Caki2 (cell line): ENCODE measurements at regions not wholly inside any gene's neighbourhood (a gene's known extent, or its start where the extent isn't known, plus 50 kb on each side); places are given as distances from the start of the nearest gene placed in this dataset.
"Not testable (repeated sequence)": the region's sequence is repeated elsewhere in the genome, so short reads cannot be mapped to it uniquely, and the experiment has no call there.

Experiments used
- DNase-seq: peaks from one replicate; pipeline ENCODE4 v3.0.0-alpha.2; 2015; ENCODE audit warnings: low read depth
- in situ Hi-C: cut with HindIII; loops from 2 replicates; pipeline ENCODE4 v1.10.0; 2016; ENCODE audit warnings: low sequenced_read_pairs, low pct_unique_long_range_greater_than_20kb, mixed read lengths

DNA sequence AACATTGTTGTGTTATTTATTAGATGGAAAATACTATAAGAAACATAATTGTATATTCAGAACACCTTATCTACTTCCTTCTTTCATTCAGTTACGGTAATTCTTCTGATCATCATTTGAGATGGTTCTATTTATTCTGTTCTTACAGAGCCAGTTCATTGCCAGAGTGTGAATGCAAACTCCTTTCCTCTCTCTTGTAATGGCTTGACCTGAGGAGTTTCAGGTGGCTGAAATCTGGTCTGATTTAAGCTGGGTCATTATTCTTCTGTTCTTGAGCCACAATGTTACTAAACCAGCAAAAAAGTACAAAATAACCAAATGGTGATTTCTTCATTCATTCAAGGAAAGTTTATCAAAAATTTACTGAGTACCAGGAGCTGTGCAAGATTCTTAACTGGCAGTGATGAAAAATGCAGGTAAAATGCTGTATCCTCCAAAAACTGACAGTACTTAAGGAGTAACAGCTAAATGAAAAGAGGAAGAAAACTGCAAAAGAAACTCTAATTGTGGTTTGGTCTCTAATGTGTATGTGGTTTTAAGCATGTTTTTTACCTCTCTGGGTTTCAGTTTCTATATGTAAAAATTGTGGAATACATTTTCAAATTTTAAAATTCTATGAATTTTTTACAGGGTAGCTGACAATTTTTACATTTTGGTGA lies 182.4 kb upstream of the UFM1 start:
- no peak for DNase-seq
- in situ Hi-C loops, result no loop called here

DNA sequence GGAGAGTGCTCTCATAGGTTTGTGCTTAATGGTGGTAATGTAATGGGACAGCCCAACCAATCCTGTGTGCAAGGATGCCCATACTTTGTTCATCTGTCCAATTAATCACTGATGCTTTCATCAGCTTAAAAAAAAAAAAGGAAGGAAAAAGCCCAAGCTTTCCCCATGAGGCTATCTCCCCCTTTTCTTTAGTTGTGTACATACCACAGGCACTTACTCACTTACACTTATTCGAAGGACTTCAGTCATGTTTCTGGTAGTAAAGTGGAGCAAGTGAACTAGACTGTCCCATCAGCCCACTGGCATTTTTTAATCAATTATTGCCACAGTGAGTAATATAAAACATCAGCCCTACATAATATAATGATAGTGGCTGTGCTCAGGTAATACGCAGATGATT lies 183.5 kb upstream of the UFM1 start:
- in situ Hi-C loops, result no loop called here
- no peak for DNase-seq

DNA sequence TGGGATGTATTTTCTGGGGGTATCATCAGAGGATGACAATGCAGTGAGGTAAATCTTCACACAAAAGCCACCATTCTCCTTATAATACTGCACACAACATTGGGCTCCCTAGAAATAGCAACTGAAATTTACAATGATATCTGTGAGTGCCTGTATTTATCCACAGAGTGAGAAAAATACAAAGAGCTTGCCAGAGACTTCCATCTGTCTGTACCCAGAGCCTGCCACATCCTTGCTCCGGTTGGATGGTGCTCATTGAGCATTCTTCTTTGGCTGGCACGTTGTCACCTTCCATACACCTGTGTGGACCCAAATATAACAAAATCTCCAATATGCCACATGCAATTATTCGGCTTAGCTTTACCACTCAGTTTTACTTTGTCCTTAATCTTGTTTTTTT lies 189.5 kb upstream of the UFM1 start:
- no peak for DNase-seq

DNA sequence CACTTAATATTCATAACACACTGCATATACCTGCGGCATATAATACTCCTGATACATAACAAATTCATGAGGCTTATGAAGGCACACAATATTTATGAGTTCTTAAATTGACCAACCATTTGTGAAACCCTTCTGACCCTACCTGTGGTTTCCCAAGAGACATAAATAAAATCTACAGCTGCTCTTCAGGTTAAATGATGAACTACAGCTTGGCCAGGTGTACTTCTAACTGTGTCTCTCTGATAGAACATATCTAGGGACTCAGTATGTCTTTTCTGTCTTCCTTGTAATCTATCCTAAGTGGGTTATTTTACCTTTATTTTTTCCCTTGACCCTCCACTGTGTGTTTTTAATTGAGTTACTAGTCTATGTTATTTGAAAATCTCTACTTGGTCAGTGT lies 189.9 kb upstream of the UFM1 start:
- in situ Hi-C loops, result no loop called here
- no peak for DNase-seq

More for the DNA sequence above, 189.5 kb upstream of the UFM1 start:
- in situ Hi-C loops, result no loop called here

DNA sequence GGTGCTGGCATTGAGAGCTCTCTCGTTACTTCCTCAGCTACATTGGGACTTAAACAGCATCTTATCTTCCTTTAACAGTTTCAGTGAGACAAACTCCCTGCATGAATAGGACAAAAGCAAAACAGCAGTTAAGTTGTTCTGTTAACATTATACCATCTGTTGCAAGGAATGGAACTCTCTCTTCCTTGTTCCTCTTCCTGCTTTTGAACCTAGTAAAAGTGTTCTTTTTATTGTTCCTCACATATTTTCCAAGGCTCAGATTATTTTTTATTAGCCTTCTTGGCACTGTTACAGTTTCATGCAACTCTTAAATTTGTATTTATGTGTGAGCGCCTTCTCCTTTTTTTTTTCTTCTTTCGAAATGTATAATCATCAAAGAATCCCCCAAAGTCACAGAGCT lies 202.6 kb upstream of the UFM1 start:
- in situ Hi-C loops, result no loop called here
- no peak for DNase-seq

DNA sequence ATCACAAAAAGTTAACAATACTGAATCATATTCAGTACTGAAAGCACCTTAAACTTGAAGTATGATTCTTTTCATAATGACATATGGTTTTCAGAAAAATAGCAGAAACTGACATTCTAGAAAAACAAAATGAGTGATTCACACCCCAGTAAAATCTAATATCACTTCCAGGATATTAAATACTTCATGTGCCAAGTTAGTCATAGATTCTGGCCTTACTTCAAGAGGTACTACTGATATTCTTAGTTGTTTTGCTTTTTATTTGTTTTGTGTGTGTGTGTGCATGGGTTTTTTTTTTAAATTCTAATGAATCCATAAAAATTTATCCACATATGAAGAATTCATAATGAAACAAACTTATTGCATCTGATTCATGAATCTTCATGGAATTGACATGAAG lies 207.9 kb upstream of the UFM1 start:
- in situ Hi-C loops, result no loop called here
- no peak for DNase-seq

DNA sequence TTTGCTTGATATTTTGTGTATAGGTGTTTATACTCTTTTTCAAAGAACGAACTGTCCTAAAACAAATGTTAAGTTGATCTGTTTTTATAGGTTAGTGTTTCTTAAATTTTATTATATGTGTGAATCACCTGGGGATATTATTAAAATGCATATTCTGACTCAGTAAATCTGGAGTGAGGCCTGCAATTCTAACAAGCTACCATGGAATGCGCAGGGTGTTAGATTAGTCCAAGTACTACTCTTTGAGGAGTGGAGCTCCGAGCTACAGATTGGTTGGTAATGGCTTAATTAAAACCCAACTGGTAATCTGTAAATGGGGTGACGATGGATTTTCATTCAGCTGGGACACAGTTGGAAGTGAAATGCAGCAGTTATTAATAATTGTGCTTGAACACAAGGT lies 214.1 kb upstream of the UFM1 start:
- no peak for DNase-seq

DNA sequence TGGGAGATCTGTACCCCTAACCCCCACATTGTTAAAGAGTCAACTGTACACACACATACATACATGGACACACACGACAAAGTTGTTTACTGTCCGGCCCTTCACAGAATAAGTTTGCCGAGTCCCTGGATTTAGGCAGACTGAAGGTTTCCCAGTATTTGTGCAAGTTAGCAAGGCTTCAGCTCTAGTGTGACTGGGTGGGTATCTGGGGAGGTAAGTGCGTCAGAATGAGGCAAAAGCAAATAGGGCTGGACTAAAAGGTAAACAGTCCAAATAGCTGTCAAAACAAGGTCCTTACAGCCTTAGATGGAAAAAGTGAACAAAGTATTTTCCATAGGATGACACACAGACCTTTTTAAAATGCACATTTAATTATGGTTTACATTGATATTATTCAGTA lies 228.4 kb upstream of the UFM1 start:
- in situ Hi-C loops, result no loop called here
- no peak for DNase-seq

More for the DNA sequence above, 214.1 kb upstream of the UFM1 start:
- in situ Hi-C loops, result no loop called here

DNA sequence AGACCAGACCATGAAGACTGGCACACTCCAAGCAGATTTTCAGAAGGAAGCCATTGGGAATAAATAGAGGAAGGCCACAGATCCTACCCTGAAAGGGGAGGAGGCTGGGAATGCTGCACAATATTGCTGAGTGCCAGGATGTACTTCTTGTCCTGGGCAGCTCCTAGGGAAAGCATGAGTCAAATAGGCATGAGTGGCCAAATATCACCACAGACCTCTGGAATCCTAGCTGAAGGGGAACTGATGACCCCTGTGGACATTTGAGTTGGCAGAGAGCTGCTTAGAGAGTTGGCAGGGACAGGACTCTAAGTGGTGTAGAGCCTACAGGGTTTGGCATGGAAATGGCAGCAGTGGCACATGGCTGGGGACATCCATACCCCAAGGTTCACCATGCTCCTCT lies 234.3 kb upstream of the TRPC4 start:
- DNase-seq, result no peak
- in situ Hi-C loops, result no loop called here

DNA sequence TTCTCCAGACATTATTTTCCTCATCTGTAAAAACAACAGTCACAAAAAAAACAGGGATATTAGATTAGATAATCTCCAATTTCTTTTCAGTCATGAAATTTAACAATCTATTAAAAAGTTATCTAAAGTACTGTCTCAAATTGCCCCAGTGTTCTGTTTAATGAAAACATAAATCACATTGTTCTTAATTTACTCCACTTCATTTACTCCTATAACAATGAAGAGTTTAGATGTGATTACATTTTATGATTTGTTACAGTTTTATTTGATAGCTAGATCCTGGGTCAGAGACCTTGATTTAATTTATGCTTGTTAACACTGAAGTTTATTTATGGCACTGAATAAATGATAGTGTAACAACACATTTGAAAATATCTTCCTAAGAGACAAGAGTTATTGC lies 230.2 kb upstream of the TRPC4 start:
- no peak for DNase-seq
- in situ Hi-C loops, result no loop called here

DNA sequence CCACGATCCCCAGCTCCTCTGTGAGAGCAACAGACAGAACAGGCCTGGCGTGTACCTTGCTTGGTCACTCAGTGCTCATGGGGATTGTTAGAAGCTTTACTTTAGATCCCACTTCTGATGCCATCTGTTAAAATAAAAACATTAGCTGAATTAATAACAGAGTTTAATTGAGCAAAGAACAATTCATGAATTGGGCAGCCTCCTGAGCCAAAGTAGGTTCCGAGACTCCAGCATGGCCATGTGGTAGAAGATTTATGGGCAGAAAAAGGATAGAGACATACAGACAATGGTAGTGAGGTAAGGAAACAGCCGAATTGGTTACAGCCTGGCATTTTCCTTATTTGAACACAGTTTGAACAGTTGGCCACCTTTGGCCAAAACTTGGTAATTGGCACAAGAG lies 223.9 kb upstream of the TRPC4 start:
- DNase-seq, result no peak
- in situ Hi-C loops, result no loop called here

DNA sequence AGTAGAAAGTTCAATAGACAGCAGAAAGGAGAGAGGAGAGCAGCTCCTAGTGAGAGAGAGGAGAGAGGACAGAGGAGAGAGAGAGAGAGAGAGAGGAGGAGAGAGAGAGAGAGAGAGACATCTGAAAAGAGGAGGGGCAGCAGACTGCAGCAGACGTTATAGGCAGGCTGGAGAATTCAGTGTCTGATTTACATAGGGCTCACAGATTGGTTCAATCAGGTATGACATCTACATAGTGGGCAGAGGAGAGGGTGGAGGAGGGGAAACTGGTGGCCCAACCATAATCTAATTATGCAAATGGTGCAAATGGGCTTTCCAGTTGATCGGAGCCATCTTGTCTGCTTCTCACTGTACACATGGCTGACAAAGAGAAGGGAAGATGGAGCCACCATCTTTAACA lies 221.3 kb upstream of the TRPC4 start:
- in situ Hi-C loops, result no loop called here
- peak; percentile 64 for DNase-seq

DNA sequence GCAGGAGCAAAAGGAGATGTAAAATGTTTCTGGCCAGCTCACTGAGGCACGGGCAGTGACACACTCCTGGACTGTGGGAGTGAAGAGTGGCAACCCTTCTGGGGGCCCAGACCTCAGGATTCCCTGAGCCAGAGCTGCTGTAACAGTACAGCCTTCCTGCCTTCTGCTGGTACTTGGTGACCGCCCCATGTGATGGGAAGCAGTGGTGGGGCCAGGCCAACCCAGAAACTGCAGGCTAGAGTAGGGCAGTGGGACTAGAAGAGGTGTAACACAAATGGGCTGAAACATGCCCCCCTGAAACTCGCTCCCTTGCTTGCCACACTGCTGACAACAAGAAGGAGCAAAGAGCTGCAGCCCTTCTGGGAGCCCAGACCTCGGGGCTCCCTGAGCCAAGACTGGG lies 217.1 kb upstream of the TRPC4 start:
- in situ Hi-C loops, result no loop called here
- no peak for DNase-seq

DNA sequence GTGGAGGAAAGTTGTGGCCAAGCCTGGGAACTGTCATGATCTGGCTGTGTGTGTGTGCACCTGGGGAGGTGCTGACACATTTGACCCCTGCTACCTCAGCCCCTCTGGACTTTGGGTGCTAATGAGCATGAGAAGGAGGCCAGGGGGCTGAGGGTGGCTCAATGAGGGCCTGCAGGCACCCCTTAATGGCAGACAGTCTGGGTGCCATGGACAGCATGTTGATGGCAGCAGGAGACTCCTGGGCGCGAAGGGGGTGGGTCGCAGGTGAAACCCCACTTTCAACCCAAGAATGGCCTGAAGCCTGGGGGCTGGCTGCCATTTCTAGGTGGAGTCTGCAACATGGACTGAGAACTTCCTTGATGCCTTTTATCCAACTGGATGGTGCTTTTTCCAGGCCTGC lies 216.4 kb upstream of the TRPC4 start:
- in situ Hi-C loops, result no loop called here
- no peak for DNase-seq

DNA sequence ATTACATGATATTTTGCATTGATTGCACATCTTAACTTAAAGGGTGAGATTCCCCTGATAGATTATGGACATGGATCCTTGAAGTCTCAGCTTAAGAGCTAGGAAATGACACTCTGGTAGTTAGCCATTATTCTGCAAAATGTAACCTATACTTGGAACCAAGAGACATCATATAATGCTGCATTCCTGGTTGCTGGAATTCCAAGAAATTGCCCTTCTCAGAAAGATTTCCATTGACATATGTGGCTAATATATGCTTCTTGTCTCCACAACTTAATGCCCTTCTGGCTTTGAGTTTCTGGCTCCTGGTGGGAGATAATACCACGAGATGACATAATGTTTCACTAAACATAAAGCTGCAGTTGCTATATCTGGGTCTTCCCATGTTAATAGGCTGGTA lies 204.4 kb upstream of the TRPC4 start:
- in situ Hi-C loops, result no loop called here
- DNase-seq, result no peak

DNA sequence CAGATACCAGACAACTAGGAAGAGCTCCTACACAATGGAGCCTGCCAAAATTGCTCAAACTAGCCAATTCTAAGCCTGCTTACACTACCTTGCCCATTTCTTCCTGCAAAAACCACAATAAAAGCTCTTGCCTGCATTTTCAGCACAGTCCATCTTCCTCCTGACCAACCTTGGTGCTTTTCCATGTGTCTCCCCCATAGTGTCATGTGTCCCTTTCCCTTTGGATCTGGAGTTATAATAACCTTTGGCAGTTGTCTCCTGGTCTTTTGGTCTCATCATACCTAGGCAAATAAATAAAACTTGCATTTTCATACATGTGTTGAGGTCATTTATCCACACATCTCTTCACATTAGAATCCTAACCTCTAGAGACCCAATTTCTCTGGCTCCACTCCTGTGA lies 203.1 kb upstream of the TRPC4 start:
- no peak for DNase-seq
- in situ Hi-C loops, result no loop called here

DNA sequence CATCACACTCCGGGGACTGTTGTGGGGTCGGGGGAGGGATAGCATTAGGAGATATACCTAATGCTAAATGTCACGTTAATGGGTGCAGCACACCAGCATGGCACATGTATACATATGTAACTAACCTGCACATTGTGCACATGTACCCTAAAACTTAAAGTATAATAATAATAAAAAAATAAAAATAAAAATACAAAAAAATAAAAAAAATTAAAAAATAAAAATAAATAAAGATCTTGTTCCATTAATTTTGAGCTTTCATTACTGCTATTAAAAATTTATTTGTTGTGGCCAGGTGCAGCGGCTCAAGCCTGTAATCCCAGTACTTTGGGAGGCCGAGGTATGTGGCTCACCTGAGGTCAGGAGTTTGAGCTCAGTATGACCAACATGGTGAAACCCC lies 201.8 kb upstream of the TRPC4 start:
- in situ Hi-C loops, DNase-seq: not testable (repeated sequence)

DNA sequence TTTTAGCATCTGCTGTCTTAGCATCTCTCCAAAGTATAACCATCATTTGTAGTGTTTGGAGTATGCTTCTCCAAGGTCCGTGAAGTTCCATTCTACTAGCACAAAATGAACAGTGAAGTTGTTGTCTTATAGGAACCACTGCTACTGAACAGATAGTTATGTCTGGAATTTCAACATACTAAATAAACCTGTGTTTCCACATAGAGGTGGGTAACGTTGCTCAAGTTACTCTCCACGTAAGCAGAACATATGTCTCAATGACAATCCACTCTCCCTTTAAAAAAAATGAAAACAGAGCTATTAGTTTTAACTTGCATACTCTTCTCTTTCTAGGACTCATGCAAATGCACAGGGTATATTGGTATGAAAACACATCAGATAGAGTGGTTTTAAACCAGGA lies 184.3 kb upstream of the TRPC4 start:
- DNase-seq, result no peak
- in situ Hi-C loops, result no loop called here

DNA sequence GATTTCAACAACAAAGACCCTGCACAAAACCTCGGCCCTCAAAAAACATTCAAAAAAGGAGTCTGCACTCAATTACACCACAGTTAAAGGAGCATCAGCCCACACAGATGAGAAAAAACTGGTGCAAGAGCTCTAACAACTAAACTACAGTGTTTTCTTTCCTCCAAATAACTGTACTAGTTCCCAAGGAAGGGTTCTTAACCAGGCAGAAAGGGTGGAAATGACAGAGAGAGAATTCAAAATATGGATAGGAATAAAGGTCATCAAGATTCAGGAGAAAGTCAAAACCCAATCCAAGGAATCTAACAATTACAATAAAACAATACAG lies 176.4 kb upstream of the TRPC4 start:
- DNase-seq, result no peak
- in situ Hi-C loops, result no loop called here

DNA sequence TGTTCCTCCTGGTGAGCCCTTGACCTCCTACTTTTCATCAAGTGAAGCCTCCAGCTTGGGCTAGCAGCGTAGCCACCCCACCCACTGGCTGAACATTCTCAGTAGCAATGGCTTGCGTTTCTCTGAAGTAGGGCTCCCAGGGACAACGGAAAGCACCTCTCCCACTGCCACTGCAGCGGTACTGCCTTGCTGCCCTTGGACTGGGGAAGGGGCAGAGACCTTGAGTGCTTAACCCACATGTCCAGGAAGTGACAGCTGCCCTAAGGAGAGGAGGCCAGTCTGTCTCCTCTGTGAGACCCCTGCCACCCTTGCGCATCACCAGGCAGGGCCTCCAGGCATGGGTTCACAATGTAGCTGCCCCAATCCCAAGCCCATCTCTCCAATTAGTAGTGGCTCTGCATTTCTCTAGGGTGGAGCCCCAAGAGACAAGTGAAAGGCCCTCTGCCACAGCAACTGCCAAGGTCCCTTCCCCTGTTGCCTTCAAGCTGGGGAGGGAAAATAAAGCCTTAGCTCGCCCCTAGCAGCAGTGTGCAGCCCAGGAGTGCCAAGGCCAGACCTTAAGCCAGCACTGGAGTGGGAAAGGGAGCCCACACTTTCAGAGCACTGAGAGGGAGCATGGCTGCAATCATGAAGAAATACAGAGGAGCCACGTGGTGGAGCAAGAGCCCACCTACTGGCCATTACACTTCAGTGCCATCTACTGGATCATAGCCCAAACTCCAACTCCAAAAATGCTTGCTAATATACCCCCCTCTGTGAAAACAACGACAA lies 175.9 kb upstream of the TRPC4 start:
- in situ Hi-C loops, result no loop called here
- DNase-seq, result peak; percentile 3
